NOMO-1 treated with DMSO at 0.1 percent for 48 hours (cell line): ENCODE measurements at regions not wholly inside any gene's neighbourhood (a gene's known extent, or its start where the extent isn't known, plus 50 kb on each side); places are given as distances from the start of the nearest gene placed in this dataset.
"Not testable (repeated sequence)": the region's sequence is repeated elsewhere in the genome, so short reads cannot be mapped to it uniquely, and the experiment has no call there.

ENCODE experiments used
- DNase-seq: peaks from one replicate; lab custom pipeline; 2025; ENCODE audit not compliant: unreplicated experiment; lab: John Stamatoyannopoulos, UW

GRCh38 chr1:191700922-191701321 lies 457.3 kb upstream of the RGS18 start:
- no peak for DNase-seq

- no peak for DNase-seq
Measured at GRCh38 chr1:191702124-191702523, 456.1 kb upstream of the RGS18 start.

- DNase-seq: no peak
Measured at GRCh38 chr1:191707288-191707687, 451.0 kb upstream of the RGS18 start.

GRCh38 chr1:191709215-191709614 lies 449.0 kb upstream of the RGS18 start:
- DNase-seq: no peak

- no peak for DNase-seq
Measured at GRCh38 chr1:191711961-191712360, 446.3 kb upstream of the RGS18 start.

- no peak for DNase-seq
Measured at GRCh38 chr1:191714845-191715244, 443.4 kb upstream of the RGS18 start.

- no peak for DNase-seq
Measured at GRCh38 chr1:191729742-191730141, 428.5 kb upstream of the RGS18 start.

GRCh38 chr1:191731608-191732302 lies 426.5 kb upstream of the RGS18 start:
- DNase-seq: not testable (repeated sequence)

GRCh38 chr1:191734321-191734720 lies 423.9 kb upstream of the RGS18 start:
- no peak for DNase-seq

- DNase-seq: no peak
Measured at GRCh38 chr1:191739544-191739943, 418.7 kb upstream of the RGS18 start.

- DNase-seq: no peak
Measured at GRCh38 chr1:191752342-191752741, 405.9 kb upstream of the RGS18 start.

- no peak for DNase-seq
Measured at GRCh38 chr1:191760016-191760415, 398.2 kb upstream of the RGS18 start.

GRCh38 chr1:191788551-191788950 lies 369.7 kb upstream of the RGS18 start:
- no peak for DNase-seq

GRCh38 chr1:191798178-191798577 lies 360.1 kb upstream of the RGS18 start:
- DNase-seq: no peak

- DNase-seq: no peak
Measured at GRCh38 chr1:191804311-191804710, 354.0 kb upstream of the RGS18 start.

GRCh38 chr1:191813593-191813992 lies 344.7 kb upstream of the RGS18 start:
- DNase-seq: not testable (repeated sequence)

GRCh38 chr1:191818198-191818597 lies 340.1 kb upstream of the RGS18 start:
- no peak for DNase-seq

- no peak for DNase-seq
Measured at GRCh38 chr1:191831572-191831971, 326.7 kb upstream of the RGS18 start.

GRCh38 chr1:191839891-191840290 lies 318.4 kb upstream of the RGS18 start:
- no peak for DNase-seq

- DNase-seq: no peak
Measured at GRCh38 chr1:191851799-191852595, 306.3 kb upstream of the RGS18 start.

- no peak for DNase-seq
Measured at GRCh38 chr1:191852907-191853306, 305.4 kb upstream of the RGS18 start.

GRCh38 chr1:191857600-191857999 lies 300.7 kb upstream of the RGS18 start:
- DNase-seq: no peak
